Karpas-422 (cell line): ENCODE measurements at regions not wholly inside any gene's neighbourhood (a gene's known extent, or its start where the extent isn't known, plus 50 kb on each side); places are given as distances from the start of the nearest gene placed in this dataset.

Source experiments
- DNase-seq: peaks from one replicate; pipeline ENCODE4 v3.0.0-alpha.2; 2015
- H2AFZ ChIP-seq: fragments of 200-600 bp; sonication (generic); 2 replicates; pipeline ENCODE4 v1.6.1; 2014; ENCODE audit warnings: antibody characterized with exemption, low read length, mixed read lengths
- H3K27ac ChIP-seq: fragments of 200-600 bp; sonication (generic); 2 replicates; pipeline ENCODE4 v1.5.1; 2014; ENCODE audit warnings: mild to moderate bottlenecking, low read length, moderate library complexity
- H3K27me3 ChIP-seq: fragments of 200-600 bp; sonication (generic); 2 replicates; pipeline ENCODE4 v1.6.1; 2014; ENCODE audit warnings: low read length, mixed read lengths
- H3K36me3 ChIP-seq: fragments of 200-600 bp; sonication (generic); 2 replicates; pipeline ENCODE4 v1.6.1; 2014; ENCODE audit warnings: low read length, mixed read lengths; ENCODE audit not compliant: insufficient read depth
- H3K4me1 ChIP-seq: fragments of 200-600 bp; sonication (generic); 2 replicates; pipeline ENCODE4 v1.6.1; 2014; ENCODE audit warnings: mild to moderate bottlenecking, low read length, mixed read lengths
- H3K4me2 ChIP-seq: fragments of 200-600 bp; sonication (generic); 2 replicates; pipeline ENCODE4 v1.6.1; 2014; ENCODE audit warnings: low read length, low read depth, mild to moderate bottlenecking; ENCODE audit not compliant: poor library complexity, severe bottlenecking
- H3K4me3 ChIP-seq: fragments of 200-600 bp; sonication (generic); 2 replicates; pipeline ENCODE4 v1.5.1; 2014; ENCODE audit warnings: mild to moderate bottlenecking, antibody characterized with exemption, low read length, mixed read lengths
- H3K79me2 ChIP-seq: fragments of 200-600 bp; sonication (generic); 2 replicates; pipeline ENCODE4 v1.6.1; 2014; ENCODE audit warnings: mild to moderate bottlenecking, low read length, mixed read lengths
- H3K9ac ChIP-seq: fragments of 200-600 bp; sonication (generic); 2 replicates; pipeline ENCODE4 v1.6.0; 2014; ENCODE audit warnings: low read length
- H3K9me2 ChIP-seq: fragments of 200-600 bp; sonication (generic), shearing (Covaris generic); replicated peaks from 2 replicates; pipeline ENCODE4 v1.6.0; 2014; ENCODE audit warnings: mild to moderate bottlenecking, low read length, moderate library complexity; ENCODE audit not compliant: insufficient read depth
- H3K9me3 ChIP-seq: fragments of 300-700, 200-600 bp; sonication (generic); 2 replicates; pipeline ENCODE4 v1.6.1; 2014; ENCODE audit warnings: low read length, mixed read lengths
- H4K20me1 ChIP-seq: fragments of 200-600 bp; sonication (generic); 2 replicates; pipeline ENCODE4 v1.6.1; 2014; ENCODE audit warnings: mild to moderate bottlenecking, antibody characterized with exemption, low read length, low read depth; ENCODE audit not compliant: insufficient read depth

- Histone ChIP-seq H3K9ac (peak overlapping the region; percentile 26; the same call in 1 of the 2 replicates), H3K9me3 (no peaks in the 10 kb centered on the region), H2AFZ (peak overlapping the region; percentile 70; the same call in 1 of the 2 replicates), H3K4me3 (no peak overlapping the region), H3K79me2 (no peaks in the 10 kb centered on the region), H3K36me3 (peaks cover 4% of the 10 kb centered on the region; the same call in 1 of the 2 replicates), H3K27me3 (no peaks in the 10 kb centered on the region), H3K4me2 (peak overlapping the region; percentile 19), H4K20me1 (no peaks in the 10 kb centered on the region), H3K9me2 (no peaks in the 10 kb centered on the region), H3K4me1 (peaks cover 55% of the 10 kb centered on the region), H3K27ac (0 out of 2 replicates have a peak overlapping the region, but pooled peaks have one; percentile 10)
- DNase-seq, result peak; percentile 61
Measured at GRCh38 chr10:65798133-65798532, 1127.7 kb upstream of the LRRTM3 start.

GRCh38 chr10:65802391-65802790 lies 1123.4 kb upstream of the LRRTM3 start:
- Histone ChIP-seq H3K4me2 (no peak overlapping the region), H3K9me2 (no peaks in the 10 kb centered on the region), H3K27me3 (no peaks in the 10 kb centered on the region), H3K79me2 (no peaks in the 10 kb centered on the region), H3K27ac (no peak overlapping the region), H2AFZ (no peak overlapping the region), H3K4me3 (no peak overlapping the region), H3K9me3 (no peaks in the 10 kb centered on the region), H3K4me1 (peaks cover 44% of the 10 kb centered on the region), H3K9ac (no peak overlapping the region), H3K36me3 (0 out of 2 replicates have a peak, but pooled peaks cover 4% of the 10 kb centered on the region), H4K20me1 (no peaks in the 10 kb centered on the region)
- DNase-seq, result no peak

GRCh38 chr10:65805511-65805910 lies 1120.3 kb upstream of the LRRTM3 start:
- Histone ChIP-seq H3K79me2 (no peaks in the 10 kb centered on the region), H3K4me3 (no peak overlapping the region), H3K4me1 (peaks cover 33% of the 10 kb centered on the region), H3K9me2 (no peaks in the 10 kb centered on the region), H3K9ac (no peak overlapping the region), H3K27me3 (no peaks in the 10 kb centered on the region), H3K36me3 (0 out of 2 replicates have a peak, but pooled peaks cover 4% of the 10 kb centered on the region), H3K27ac (no peak overlapping the region), H2AFZ (no peak overlapping the region), H3K9me3 (no peaks in the 10 kb centered on the region), H3K4me2 (no peak overlapping the region), H4K20me1 (no peaks in the 10 kb centered on the region)
- DNase-seq, result no peak

- H3K79me2 ChIP-seq, result no peaks in the 10 kb centered on the region
- DNase-seq, result no peak
- H3K9me2 ChIP-seq, result no peaks in the 10 kb centered on the region
- no peaks in the 10 kb centered on the region for H4K20me1 ChIP-seq
- no peak overlapping the region for H3K27ac ChIP-seq
- H3K4me2 ChIP-seq, result no peak overlapping the region
- no peak overlapping the region for H3K4me3 ChIP-seq
- H3K27me3 ChIP-seq, result no peaks in the 10 kb centered on the region
- peaks cover 28% of the 10 kb centered on the region for H3K4me1 ChIP-seq
- H3K9ac ChIP-seq, result no peak overlapping the region
- no peaks in the 10 kb centered on the region for H3K9me3 ChIP-seq
- H2AFZ ChIP-seq, result no peak overlapping the region
- 0 out of 2 replicates have a peak, but pooled peaks cover 4% of the 10 kb centered on the region for H3K36me3 ChIP-seq
Measured at GRCh38 chr10:65805993-65806392, 1119.8 kb upstream of the LRRTM3 start.

- H4K20me1 ChIP-seq, result no peaks in the 10 kb centered on the region
- H3K4me3 ChIP-seq, result no peak overlapping the region
- no peak for DNase-seq
- no peaks in the 10 kb centered on the region for H3K79me2 ChIP-seq
- H3K9me2 ChIP-seq, result no peaks in the 10 kb centered on the region
- H3K27me3 ChIP-seq, result no peaks in the 10 kb centered on the region
- H3K9me3 ChIP-seq, result no peaks in the 10 kb centered on the region
- H3K4me1 ChIP-seq, result peaks cover 12% of the 10 kb centered on the region; the same call in 1 of the 2 replicates
- H3K36me3 ChIP-seq, result no peaks in the 10 kb centered on the region
- no peak overlapping the region for H3K9ac ChIP-seq
- no peak overlapping the region for H3K27ac ChIP-seq
- H3K4me2 ChIP-seq, result no peak overlapping the region
- no peak overlapping the region for H2AFZ ChIP-seq
Measured at GRCh38 chr10:65808687-65809333, 1117.0 kb upstream of the LRRTM3 start.

GRCh38 chr10:65811931-65812525 lies 1113.8 kb upstream of the LRRTM3 start:
- H3K36me3 ChIP-seq, result no peaks in the 10 kb centered on the region
- H3K27me3 ChIP-seq, result no peaks in the 10 kb centered on the region
- no peak overlapping the region for H3K4me3 ChIP-seq
- no peaks in the 10 kb centered on the region for H3K9me3 ChIP-seq
- no peaks in the 10 kb centered on the region for H3K9me2 ChIP-seq
- H3K9ac ChIP-seq, result no peak overlapping the region
- peaks cover 29% of the 10 kb centered on the region for H3K4me1 ChIP-seq
- no peaks in the 10 kb centered on the region for H3K79me2 ChIP-seq
- no peak overlapping the region for H3K4me2 ChIP-seq
- DNase-seq, result no peak
- no peak overlapping the region for H2AFZ ChIP-seq
- no peak overlapping the region for H3K27ac ChIP-seq
- no peaks in the 10 kb centered on the region for H4K20me1 ChIP-seq

- no peak overlapping the region for H3K27ac ChIP-seq
Measured at GRCh38 chr10:65816536-65816935, 1109.3 kb upstream of the LRRTM3 start.

GRCh38 chr10:65818990-65819389 lies 1106.8 kb upstream of the LRRTM3 start:
- Histone ChIP-seq H3K79me2 (no peaks in the 10 kb centered on the region), H3K27ac (no peak overlapping the region), H3K9me3 (no peaks in the 10 kb centered on the region), H3K27me3 (no peaks in the 10 kb centered on the region), H3K36me3 (peaks cover 7% of the 10 kb centered on the region; the same call in 1 of the 2 replicates), H3K4me2 (no peak overlapping the region), H3K4me3 (no peak overlapping the region), H3K4me1 (peaks cover 27% of the 10 kb centered on the region), H3K9ac (no peak overlapping the region), H3K9me2 (no peaks in the 10 kb centered on the region), H2AFZ (peak overlapping the region; percentile 64; the same call in 1 of the 2 replicates), H4K20me1 (no peaks in the 10 kb centered on the region)
- no peak for DNase-seq

More at GRCh38 chr10:65816536-65816935, 1109.3 kb upstream of the LRRTM3 start:
- no peak overlapping the region for H2AFZ ChIP-seq
- H3K79me2 ChIP-seq, result no peaks in the 10 kb centered on the region
- H3K4me3 ChIP-seq, result no peak overlapping the region
- no peak overlapping the region for H3K9ac ChIP-seq
- no peak overlapping the region for H3K4me2 ChIP-seq
- no peaks in the 10 kb centered on the region for H3K36me3 ChIP-seq
- H3K4me1 ChIP-seq, result peaks cover 23% of the 10 kb centered on the region
- H4K20me1 ChIP-seq, result no peaks in the 10 kb centered on the region
- no peaks in the 10 kb centered on the region for H3K27me3 ChIP-seq
- H3K9me3 ChIP-seq, result no peaks in the 10 kb centered on the region
- no peaks in the 10 kb centered on the region for H3K9me2 ChIP-seq
- DNase-seq, result no peak
